Endodermal cell (in vitro differentiated cells): ENCODE measurements at regions not wholly inside any gene's neighbourhood (a gene's known extent, or its start where the extent isn't known, plus 50 kb on each side); places are given as distances from the start of the nearest gene placed in this dataset.

Experiments
- DNase-seq: peaks from one replicate; pipeline ENCODE4 v3.0.0-alpha.2; 2017
- H3K27ac ChIP-seq: 2 replicates; pipeline ENCODE4 v1.5.1; 2013; ENCODE audit warnings: mild to moderate bottlenecking, low read depth, low read length, moderate library complexity
- H3K27me3 ChIP-seq: 2 replicates; pipeline ENCODE4 v1.6.1; 2013; ENCODE audit warnings: mild to moderate bottlenecking, low read length, moderate library complexity; ENCODE audit not compliant: insufficient read depth, control insufficient read depth, poor library complexity, severe bottlenecking
- H3K36me3 ChIP-seq: 2 replicates; pipeline ENCODE4 v1.7.0; 2013; ENCODE audit warnings: mild to moderate bottlenecking, low read length, moderate library complexity; ENCODE audit not compliant: control insufficient read depth, insufficient read depth
- H3K4me1 ChIP-seq: one replicate; pipeline ENCODE4 v1.7.0; 2013; ENCODE audit warnings: low read length; ENCODE audit not compliant: control insufficient read depth, insufficient read depth
- H3K4me3 ChIP-seq: 2 replicates; pipeline ENCODE4 v1.5.1; 2013; ENCODE audit warnings: mild to moderate bottlenecking, low read length, moderate library complexity
- H3K9ac ChIP-seq: 2 replicates; pipeline ENCODE4 v1.6.1; 2013; ENCODE audit warnings: mild to moderate bottlenecking, low read length, moderate library complexity; ENCODE audit not compliant: poor library complexity, severe bottlenecking; ENCODE audit errors: extremely low read depth
- H3K9me3 ChIP-seq: 2 replicates; pipeline ENCODE4 v1.6.1; 2013; ENCODE audit warnings: mild to moderate bottlenecking, low read length, moderate library complexity; ENCODE audit not compliant: control insufficient read depth
- H3K27ac Mint-ChIP-seq: 2 replicates; pipeline ENCODE4 v1.8.0; 2020; ENCODE audit warnings: mixed read lengths
- H3K27me3 Mint-ChIP-seq: 2 replicates; pipeline ENCODE4 v1.8.0; 2021; ENCODE audit warnings: mild to moderate bottlenecking, mixed read lengths; ENCODE audit not compliant: insufficient read depth
- H3K36me3 Mint-ChIP-seq: 2 replicates; pipeline ENCODE4 v1.8.0; 2020; ENCODE audit warnings: low read depth, mixed read lengths
- H3K4me1 Mint-ChIP-seq: 2 replicates; pipeline ENCODE4 v1.8.0; 2020; ENCODE audit warnings: mixed read lengths
- H3K4me3 Mint-ChIP-seq: 2 replicates; pipeline ENCODE4 v1.8.0; 2020; ENCODE audit warnings: mild to moderate bottlenecking, moderate library complexity, mixed read lengths
- H3K9me3 Mint-ChIP-seq: 2 replicates; pipeline ENCODE4 v1.8.0; 2020; ENCODE audit warnings: mild to moderate bottlenecking, mixed read lengths
- WGBS, 2 experiments: methylation state at CpG; one replicate each; pipeline versions ENCODE4 v1.1.5 to v1.1.7; 2013; ENCODE audit warnings: missing lambda C conversion rate in 2 of 2, mixed read lengths in 1 of 2; ENCODE audit not compliant: insufficient coverage in 1 of 2, insufficient read length in 1 of 2; 5-methylcytosine and 5-hydroxymethylcytosine counted together
- TF ChIP-seq, protein P1 (sequence below): fragments of 200-600 bp; sonication (generic); conservative IDR thresholded peaks from 2 replicates; pipeline ENCODE4 v1.5.0; 2021; ENCODE audit warnings: antibody characterized with exemption, mild to moderate bottlenecking

DNA sequence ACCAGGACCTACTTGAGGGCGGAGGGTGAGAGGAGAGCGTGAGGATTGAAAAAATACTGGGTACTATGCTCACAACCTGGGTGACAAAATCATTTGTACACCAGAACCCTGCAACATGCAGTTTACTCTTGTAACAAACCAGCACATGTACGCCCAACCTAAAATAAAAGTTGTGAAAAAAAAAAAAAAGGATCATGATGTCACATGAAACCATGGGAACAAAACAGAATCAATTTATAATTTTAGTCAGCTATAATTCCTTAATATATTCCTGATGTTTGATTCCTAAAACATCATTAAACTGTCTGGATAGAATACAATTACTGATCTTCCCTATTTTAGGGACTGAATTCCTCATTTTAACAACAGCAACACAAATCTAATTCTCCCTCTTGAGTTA lies 160.6 kb upstream of the SPRY2 start:
- Mint-ChIP-seq H3K36me3 (peaks cover 4% of the 10 kb centered on the region), H3K4me1 (peaks cover 5% of the 10 kb centered on the region), H3K27ac (no peak overlapping the region), H3K4me3 (no peak overlapping the region), H3K27me3 (no peaks in the 10 kb centered on the region), H3K9me3 (peaks cover 16% of the 10 kb centered on the region)
- H3K9me3 ChIP-seq: peaks cover 15% of the 10 kb centered on the region
- H3K27me3 ChIP-seq: no peaks in the 10 kb centered on the region
- no peak overlapping the region for H3K27ac ChIP-seq
- H3K4me3 ChIP-seq: no peak overlapping the region
- no peak overlapping the region for H3K9ac ChIP-seq
- H3K36me3 ChIP-seq: no peaks in the 10 kb centered on the region
- TF ChIP-seq, protein P1, sequence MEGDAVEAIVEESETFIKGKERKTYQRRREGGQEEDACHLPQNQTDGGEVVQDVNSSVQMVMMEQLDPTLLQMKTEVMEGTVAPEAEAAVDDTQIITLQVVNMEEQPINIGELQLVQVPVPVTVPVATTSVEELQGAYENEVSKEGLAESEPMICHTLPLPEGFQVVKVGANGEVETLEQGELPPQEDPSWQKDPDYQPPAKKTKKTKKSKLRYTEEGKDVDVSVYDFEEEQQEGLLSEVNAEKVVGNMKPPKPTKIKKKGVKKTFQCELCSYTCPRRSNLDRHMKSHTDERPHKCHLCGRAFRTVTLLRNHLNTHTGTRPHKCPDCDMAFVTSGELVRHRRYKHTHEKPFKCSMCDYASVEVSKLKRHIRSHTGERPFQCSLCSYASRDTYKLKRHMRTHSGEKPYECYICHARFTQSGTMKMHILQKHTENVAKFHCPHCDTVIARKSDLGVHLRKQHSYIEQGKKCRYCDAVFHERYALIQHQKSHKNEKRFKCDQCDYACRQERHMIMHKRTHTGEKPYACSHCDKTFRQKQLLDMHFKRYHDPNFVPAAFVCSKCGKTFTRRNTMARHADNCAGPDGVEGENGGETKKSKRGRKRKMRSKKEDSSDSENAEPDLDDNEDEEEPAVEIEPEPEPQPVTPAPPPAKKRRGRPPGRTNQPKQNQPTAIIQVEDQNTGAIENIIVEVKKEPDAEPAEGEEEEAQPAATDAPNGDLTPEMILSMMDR: no peak
- H3K4me1 ChIP-seq: no peaks in the 10 kb centered on the region
- DNase-seq: no peak
- 89% methylated on average over 3 of the region's 3 CpGs; no CpG with 5 or more reads in 1 of the 2 experiments for WGBS, 2 experiments

DNA sequence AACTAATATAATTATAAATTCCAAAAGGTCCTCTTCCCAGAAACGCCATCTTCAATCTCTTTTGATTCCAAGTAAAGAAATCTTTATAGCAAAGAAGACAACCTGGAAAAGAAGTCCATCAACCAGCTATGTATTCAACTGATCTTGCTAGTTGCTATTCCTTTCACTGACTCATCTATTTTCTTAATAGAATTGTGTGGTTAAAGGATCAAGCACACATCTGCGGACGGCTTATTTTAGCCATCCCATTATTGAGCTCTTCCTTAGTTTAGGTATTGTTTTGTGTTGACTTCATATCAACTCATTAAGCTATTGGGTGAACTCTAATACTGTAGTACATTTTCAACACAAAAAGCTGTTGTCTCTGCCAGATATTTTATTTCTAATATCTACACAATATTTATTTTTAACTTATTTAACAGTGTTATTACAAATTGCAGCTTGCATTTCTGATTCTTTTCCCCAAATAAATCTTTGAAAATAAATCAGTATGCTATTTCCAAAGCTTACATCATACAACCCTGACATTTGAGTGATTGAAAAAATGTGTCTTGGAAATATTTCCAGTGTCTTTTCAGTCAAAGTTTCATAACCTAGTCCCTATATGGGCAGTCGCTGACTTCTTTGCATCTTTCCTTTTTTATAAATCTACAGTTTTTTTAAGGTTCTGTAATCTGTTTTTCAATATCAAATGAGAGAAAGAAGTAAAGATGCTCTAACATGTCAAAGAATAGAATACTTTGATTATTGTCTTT lies 158.8 kb upstream of the SPRY2 start:
- Mint-ChIP-seq H3K27ac (no peak overlapping the region), H3K4me1 (peaks cover 5% of the 10 kb centered on the region), H3K4me3 (no peak overlapping the region), H3K27me3 (no peaks in the 10 kb centered on the region), H3K36me3 (no peaks in the 10 kb centered on the region), H3K9me3 (peaks cover 5% of the 10 kb centered on the region)
- Histone ChIP-seq H3K9me3 (no peaks in the 10 kb centered on the region), H3K36me3 (no peaks in the 10 kb centered on the region), H3K9ac (no peak overlapping the region), H3K4me3 (no peak overlapping the region), H3K4me1 (no peaks in the 10 kb centered on the region), H3K27me3 (no peaks in the 10 kb centered on the region), H3K27ac (no peak overlapping the region)
- WGBS, 2 experiments: 89 to 93% methylated on average over 1 to 2 of the region's 4 CpGs
- TF ChIP-seq, protein P1: no peak
- DNase-seq: no peak

DNA sequence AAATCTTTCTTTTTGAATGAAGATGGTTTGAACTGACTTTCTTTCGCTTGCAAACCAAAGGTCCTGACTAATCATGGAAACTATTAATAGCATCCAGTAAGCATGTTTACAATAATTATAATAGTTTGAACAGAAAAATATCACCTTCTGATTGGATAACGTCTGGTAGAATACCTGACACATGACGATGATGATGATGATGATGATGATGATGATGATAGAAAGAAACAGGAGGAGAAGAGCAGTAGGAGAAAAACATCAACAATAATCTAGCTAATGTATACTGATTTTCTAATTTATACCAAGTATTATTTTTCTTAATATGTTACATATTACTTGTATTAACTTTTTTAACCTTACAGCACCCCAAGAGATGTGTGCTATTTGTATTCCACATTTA lies 157.5 kb upstream of the SPRY2 start:
- Mint-ChIP-seq H3K9me3 (no peaks in the 10 kb centered on the region), H3K27me3 (no peaks in the 10 kb centered on the region), H3K36me3 (no peaks in the 10 kb centered on the region), H3K4me1 (peaks cover 5% of the 10 kb centered on the region), H3K27ac (no peak overlapping the region), H3K4me3 (no peak overlapping the region)
- H3K27me3 ChIP-seq: no peaks in the 10 kb centered on the region
- H3K36me3 ChIP-seq: no peaks in the 10 kb centered on the region
- 95% methylated on average over 2 of the region's 3 CpGs; no CpG with 5 or more reads in 1 of the 2 experiments for WGBS, 2 experiments
- H3K9me3 ChIP-seq: no peaks in the 10 kb centered on the region
- no peak overlapping the region for H3K27ac ChIP-seq
- no peaks in the 10 kb centered on the region for H3K4me1 ChIP-seq
- no peak overlapping the region for H3K9ac ChIP-seq
- TF ChIP-seq, protein P1: no peak
- no peak for DNase-seq
- H3K4me3 ChIP-seq: no peak overlapping the region
